ENCODE measurements at regions not wholly inside any gene's neighbourhood (a gene's known extent, or its start where the extent isn't known, plus 50 kb on each side); places are given as distances from the start of the nearest gene placed in this dataset.

DNA sequence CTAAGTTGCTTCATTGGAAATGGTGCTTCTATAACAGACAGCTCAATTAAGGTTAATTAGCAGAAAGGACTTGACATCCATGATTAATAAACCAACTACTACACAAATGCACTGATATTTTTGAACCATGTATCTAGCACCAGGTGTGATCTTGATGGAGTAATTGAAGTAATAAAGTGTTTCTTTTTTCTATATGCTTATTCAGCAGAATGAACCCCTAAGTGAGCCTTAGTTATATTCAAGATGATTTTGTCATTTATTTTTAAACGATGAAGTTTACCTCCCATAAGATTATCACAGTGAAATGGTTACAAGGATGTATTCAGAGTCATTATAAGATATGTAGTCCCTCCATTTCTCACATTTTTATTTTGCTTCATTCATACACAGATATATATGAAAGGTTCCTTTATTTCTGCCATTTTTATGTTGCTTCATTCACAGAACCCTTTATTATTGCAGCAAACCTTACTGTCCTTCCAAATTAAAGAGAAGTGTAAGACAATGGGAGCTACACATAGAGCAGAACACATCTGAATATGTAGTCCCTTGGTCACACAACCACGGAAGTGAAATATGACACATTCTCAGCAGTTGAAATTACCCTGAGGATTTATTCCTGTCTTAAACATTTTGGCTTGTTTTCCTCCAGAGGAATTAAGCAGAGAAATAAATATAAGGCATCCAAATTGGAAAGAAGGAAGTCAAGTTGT, 295.0 kb downstream of the RAP2B start:
- intact Hi-C loops (cut with DNase I), result no loop called here
- no peak for DNase-seq
- Histone ChIP-seq H3K9me3 (no peaks in the 10 kb centered on the region), H3K27me3 (no peaks in the 10 kb centered on the region), H3K4me1 (no peaks in the 10 kb centered on the region), H3K27ac (no peak overlapping the region), H3K4me3 (no peak overlapping the region), H3K36me3 (no peaks in the 10 kb centered on the region), H3K9ac (ENCODE audit: low read depth in 2 of 2, low read length in 2 of 2) (no peak overlapping the region)
- TF ChIP-seq, protein P1, sequence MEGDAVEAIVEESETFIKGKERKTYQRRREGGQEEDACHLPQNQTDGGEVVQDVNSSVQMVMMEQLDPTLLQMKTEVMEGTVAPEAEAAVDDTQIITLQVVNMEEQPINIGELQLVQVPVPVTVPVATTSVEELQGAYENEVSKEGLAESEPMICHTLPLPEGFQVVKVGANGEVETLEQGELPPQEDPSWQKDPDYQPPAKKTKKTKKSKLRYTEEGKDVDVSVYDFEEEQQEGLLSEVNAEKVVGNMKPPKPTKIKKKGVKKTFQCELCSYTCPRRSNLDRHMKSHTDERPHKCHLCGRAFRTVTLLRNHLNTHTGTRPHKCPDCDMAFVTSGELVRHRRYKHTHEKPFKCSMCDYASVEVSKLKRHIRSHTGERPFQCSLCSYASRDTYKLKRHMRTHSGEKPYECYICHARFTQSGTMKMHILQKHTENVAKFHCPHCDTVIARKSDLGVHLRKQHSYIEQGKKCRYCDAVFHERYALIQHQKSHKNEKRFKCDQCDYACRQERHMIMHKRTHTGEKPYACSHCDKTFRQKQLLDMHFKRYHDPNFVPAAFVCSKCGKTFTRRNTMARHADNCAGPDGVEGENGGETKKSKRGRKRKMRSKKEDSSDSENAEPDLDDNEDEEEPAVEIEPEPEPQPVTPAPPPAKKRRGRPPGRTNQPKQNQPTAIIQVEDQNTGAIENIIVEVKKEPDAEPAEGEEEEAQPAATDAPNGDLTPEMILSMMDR (IDR thresholded peaks at IDR 0.05), result no peak

DNA sequence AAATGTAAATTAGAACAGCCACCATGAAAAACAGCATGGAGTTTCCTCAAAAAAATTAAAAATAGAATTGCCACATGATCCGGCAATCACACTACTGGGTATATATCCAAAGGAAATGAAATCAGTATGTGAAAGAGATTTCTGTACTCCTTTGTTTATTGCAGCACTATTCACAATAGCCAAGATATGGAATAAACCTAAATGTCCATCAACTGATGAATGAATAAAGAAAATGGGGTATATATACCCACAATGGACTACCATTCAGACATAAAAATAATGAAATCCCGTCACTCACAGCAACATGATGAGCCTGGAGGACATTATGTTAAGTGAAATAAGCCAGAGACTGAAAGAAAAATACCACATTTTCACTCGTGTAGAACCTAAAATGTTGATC, 296.9 kb downstream of the RAP2B start:
- DNase-seq, result no peak
- TF ChIP-seq, protein P1 (IDR thresholded peaks at IDR 0.05), result no peak
- H3K4me3 ChIP-seq, result no peak overlapping the region
- no peaks in the 10 kb centered on the region for H3K36me3 ChIP-seq
- no peaks in the 10 kb centered on the region for H3K27me3 ChIP-seq
- no peaks in the 10 kb centered on the region for H3K9me3 ChIP-seq
- H3K4me1 ChIP-seq, result no peaks in the 10 kb centered on the region
- H3K27ac ChIP-seq, result no peak overlapping the region
- intact Hi-C loops (cut with DNase I), result no loop called here
- no peak overlapping the region for H3K9ac ChIP-seq (ENCODE audit: low read depth in 2 of 2, low read length in 2 of 2)

DNA sequence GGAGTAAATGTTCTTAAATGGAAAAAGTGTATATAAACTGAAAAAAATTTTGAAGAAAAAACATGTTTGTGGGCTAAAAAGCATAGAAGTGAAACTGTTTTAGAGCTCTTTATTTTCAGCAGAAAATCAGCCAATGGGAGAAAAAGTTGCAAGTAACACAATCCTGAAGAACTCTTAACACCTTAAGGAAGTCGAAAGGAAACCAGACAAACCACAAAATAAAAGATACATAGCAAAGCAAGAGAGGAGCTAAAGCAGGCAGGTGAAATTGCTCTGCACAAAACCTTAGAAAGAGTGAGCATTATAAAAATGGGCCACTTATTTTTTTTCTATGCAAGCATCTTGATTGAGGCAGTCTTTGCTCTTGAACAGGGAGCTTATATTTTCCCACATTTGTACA, 300.5 kb downstream of the RAP2B start:
- no peaks in the 10 kb centered on the region for H3K36me3 ChIP-seq
- no peak overlapping the region for H3K4me3 ChIP-seq
- H3K27ac ChIP-seq, result no peak overlapping the region
- no peak overlapping the region for H3K9ac ChIP-seq (ENCODE audit: low read depth in 2 of 2, low read length in 2 of 2)
- no peaks in the 10 kb centered on the region for H3K4me1 ChIP-seq
- TF ChIP-seq, protein P1 (IDR thresholded peaks at IDR 0.05), result no peak
- no peaks in the 10 kb centered on the region for H3K27me3 ChIP-seq
- intact Hi-C loops (cut with DNase I), result no loop called here
- H3K9me3 ChIP-seq, result no peaks in the 10 kb centered on the region
- DNase-seq, result no peak

DNA sequence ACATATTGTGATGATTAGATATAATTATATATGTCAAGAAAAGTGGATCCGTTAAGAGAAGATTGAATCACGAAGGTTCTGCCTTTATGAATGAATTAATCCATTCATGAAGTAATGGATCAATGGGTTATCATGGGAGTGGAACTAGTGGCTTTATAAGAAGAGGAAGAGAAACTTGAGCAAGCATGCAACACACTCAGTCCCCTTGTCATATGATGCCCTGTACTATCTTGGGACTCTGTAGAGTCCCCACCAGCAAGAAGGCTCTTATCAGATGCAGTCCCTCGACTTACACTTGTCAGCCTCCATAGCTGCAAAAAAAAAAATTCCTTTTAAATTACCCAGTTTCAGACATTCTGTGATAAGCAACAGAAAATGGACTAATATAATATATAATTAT, 301.9 kb downstream of the RAP2B start:
- intact Hi-C loops (cut with DNase I), result no loop called here
- no peak overlapping the region for H3K9ac ChIP-seq (ENCODE audit: low read depth in 2 of 2, low read length in 2 of 2)
- no peaks in the 10 kb centered on the region for H3K27me3 ChIP-seq
- no peaks in the 10 kb centered on the region for H3K9me3 ChIP-seq
- no peaks in the 10 kb centered on the region for H3K36me3 ChIP-seq
- H3K4me3 ChIP-seq, result no peak overlapping the region
- no peak overlapping the region for H3K27ac ChIP-seq
- TF ChIP-seq, protein P1 (IDR thresholded peaks at IDR 0.05), result no peak
- H3K4me1 ChIP-seq, result no peaks in the 10 kb centered on the region
- no peak for DNase-seq

DNA sequence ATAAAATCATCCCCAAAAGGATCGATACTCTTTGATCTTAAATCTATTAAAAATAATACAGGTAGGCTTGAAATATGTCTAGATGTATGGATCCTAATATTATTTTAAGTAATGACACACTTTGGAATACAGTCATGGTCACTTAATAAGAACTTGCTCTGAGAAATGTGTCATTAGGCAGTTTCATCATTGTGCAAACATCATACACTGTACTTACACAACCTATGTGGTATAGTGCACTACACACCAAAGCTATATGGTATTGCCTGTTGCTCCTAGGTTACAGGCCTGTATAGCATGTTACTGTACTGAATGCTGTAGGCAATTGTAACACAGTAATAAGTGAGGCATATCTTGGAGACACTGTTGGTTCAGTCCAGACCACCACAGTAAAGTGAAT, 307.1 kb downstream of the RAP2B start:
- intact Hi-C loops (cut with DNase I), result no loop called here
- H3K4me1 ChIP-seq, result no peaks in the 10 kb centered on the region
- H3K27me3 ChIP-seq, result no peaks in the 10 kb centered on the region
- H3K9ac ChIP-seq (ENCODE audit: low read depth in 2 of 2, low read length in 2 of 2), result no peak overlapping the region
- TF ChIP-seq, protein P1 (IDR thresholded peaks at IDR 0.05), result no peak
- H3K36me3 ChIP-seq, result no peaks in the 10 kb centered on the region
- no peak overlapping the region for H3K27ac ChIP-seq
- no peak for DNase-seq
- no peak overlapping the region for H3K4me3 ChIP-seq
- H3K9me3 ChIP-seq, result no peaks in the 10 kb centered on the region

Measured in colonic mucosa (tissue), 4 donors.